Right lobe of liver (tissue), 4 donors: ENCODE measurements at regions not wholly inside any gene's neighbourhood (a gene's known extent, or its start where the extent isn't known, plus 50 kb on each side); places are given as distances from the start of the nearest gene placed in this dataset.

Source experiments
- CTCF ChIP-seq, 4 donors: fragments of 200-600 bp in 3 of 4; fragments of 450-650 bp in 1 of 4; IDR thresholded peaks; one replicate each; pipeline versions ENCODE4 v1.5.1 to v1.8.0; 2016 to 2022; ENCODE audit warnings: antibody characterized with exemption in 4 of 4, mild to moderate bottlenecking in 2 of 4
- POLR2A ChIP-seq: fragments of 450-650 bp; IDR thresholded peaks from one replicate; pipeline ENCODE4 v1.6.1; 2017; ENCODE audit warnings: antibody characterized with exemption, mild to moderate bottlenecking
- donor health status: DM: no; HTN: no; CAD: no.
- donor health status: DM: no; HTN: no; CAD: no.
- donor health status: DM: no; HTN: yes; CAD: no.

GRCh38 chrX:64782923-64783322, 193.3 kb downstream of the ZC4H2 start:
- TF ChIP-seq CTCF (IDR thresholded peaks at IDR 0.05) (no peak), POLR2A (no peak)
